Neuronal stem cell (in vitro differentiated cells): ENCODE measurements at regions not wholly inside any gene's neighbourhood (a gene's known extent, or its start where the extent isn't known, plus 50 kb on each side); places are given as distances from the start of the nearest gene placed in this dataset.

Experiments used
- DNase-seq: peaks from one replicate; pipeline ENCODE4 v3.0.0-alpha.2; 2013; ENCODE audit warnings: low spot score
- H2AFZ ChIP-seq: one replicate; pipeline ENCODE4 v1.6.1; 2013; ENCODE audit warnings: mild to moderate bottlenecking, low read length, inconsistent platforms
- H2AK5ac ChIP-seq: 2 replicates; pipeline ENCODE4 v1.6.1; 2013; ENCODE audit warnings: low read depth, mild to moderate bottlenecking, inconsistent platforms, low read length, moderate library complexity, mixed read lengths
- H2BK120ac ChIP-seq: 2 replicates; pipeline ENCODE4 v1.6.1; 2013; ENCODE audit warnings: low read depth, mild to moderate bottlenecking, inconsistent platforms, low read length, moderate library complexity, mixed read lengths
- H2BK12ac ChIP-seq: one replicate; pipeline ENCODE4 v1.6.1; 2013; ENCODE audit warnings: low read length, inconsistent platforms
- H2BK15ac ChIP-seq: 2 replicates; pipeline ENCODE4 v1.6.1; 2013; ENCODE audit warnings: mild to moderate bottlenecking, low read length, inconsistent platforms, mixed read lengths
- H2BK5ac ChIP-seq: one replicate; pipeline ENCODE4 v1.6.1; 2013; ENCODE audit warnings: inconsistent platforms, mild to moderate bottlenecking, low read length, moderate library complexity
- H3K14ac ChIP-seq: one replicate; pipeline ENCODE4 v1.6.1; 2013; ENCODE audit warnings: low read length, inconsistent platforms
- H3K18ac ChIP-seq: 2 replicates; pipeline ENCODE4 v1.6.1; 2013; ENCODE audit warnings: low read length, inconsistent platforms
- H3K23ac ChIP-seq: 2 replicates; pipeline ENCODE4 v1.6.1; 2013; ENCODE audit warnings: low read depth, mild to moderate bottlenecking, mixed read lengths, low read length, inconsistent platforms; ENCODE audit not compliant: poor library complexity
- H3K27ac ChIP-seq: replicated peaks from 3 replicates; pipeline ENCODE4 v1.5.1; 2013; ENCODE audit warnings: low read length, inconsistent platforms
- H3K27me3 ChIP-seq, 3 experiments: 2 replicates each; pipeline ENCODE4 v1.6.1; 2013; ENCODE audit warnings: low read length in 3 of 3, mild to moderate bottlenecking in 2 of 3, inconsistent platforms in 1 of 3, low read depth in 1 of 3, mixed read lengths in 1 of 3, moderate library complexity in 1 of 3; ENCODE audit not compliant: control insufficient read depth in 3 of 3, insufficient read depth in 3 of 3
- H3K36me3 ChIP-seq, 2 donors: replicated peaks in 1 of 2; 2 replicates each; pipeline ENCODE4 v1.6.1; 2013; ENCODE audit warnings: low read length in 2 of 2; ENCODE audit not compliant: control insufficient read depth in 2 of 2, insufficient read depth in 2 of 2
- H3K4ac ChIP-seq: 2 replicates; pipeline ENCODE4 v1.6.1; 2013; ENCODE audit warnings: inconsistent platforms, mild to moderate bottlenecking, low read length, moderate library complexity
- H3K4me1 ChIP-seq, 2 donors: 1 replicate in 1 of 2; 2 replicates in 1 of 2; pipeline ENCODE4 v1.6.1; 2013; ENCODE audit warnings: low read length in 2 of 2, low read depth in 1 of 2; ENCODE audit not compliant: control insufficient read depth in 2 of 2, insufficient read depth in 1 of 2
- H3K4me2 ChIP-seq: one replicate; pipeline ENCODE4 v1.6.1; 2013; ENCODE audit warnings: mild to moderate bottlenecking, low read length, inconsistent platforms; ENCODE audit not compliant: insufficient read depth, poor library complexity, severe bottlenecking
- H3K4me3 ChIP-seq, 2 donors: 2 replicates each; pipeline ENCODE4 v1.5.1; 2013; ENCODE audit warnings: low read length in 2 of 2, mild to moderate bottlenecking in 2 of 2, inconsistent platforms in 1 of 2, moderate library complexity in 1 of 2
- H3K79me1 ChIP-seq: one replicate; pipeline ENCODE4 v1.6.1; 2013; ENCODE audit warnings: low read depth, mild to moderate bottlenecking, inconsistent platforms, low read length, moderate library complexity
- H3K9ac ChIP-seq: one replicate; pipeline ENCODE4 v1.6.1; 2013; ENCODE audit warnings: mild to moderate bottlenecking, low read depth, low read length, inconsistent platforms; ENCODE audit not compliant: poor library complexity
- H3K9me3 ChIP-seq, 2 donors: replicated peaks in 1 of 2; 2 replicates each; pipeline versions ENCODE3 to v1.6.1; 2013; ENCODE audit warnings: low read length in 2 of 2, mild to moderate bottlenecking in 2 of 2, inconsistent platforms in 1 of 2, low read depth in 1 of 2, mixed read lengths in 1 of 2, moderate library complexity in 1 of 2; ENCODE audit not compliant: control insufficient read depth in 2 of 2, insufficient read depth in 1 of 2
- H4K8ac ChIP-seq: one replicate; pipeline ENCODE4 v1.6.1; 2013; ENCODE audit warnings: low read depth, mild to moderate bottlenecking, inconsistent platforms, low read length, moderate library complexity
- H4K91ac ChIP-seq: one replicate; pipeline ENCODE4 v1.6.1; 2013; ENCODE audit warnings: low read length, low read depth, mild to moderate bottlenecking, inconsistent platforms; ENCODE audit not compliant: poor library complexity
- WGBS, 2 donors: extraction: QIAGEN DNeasy Blood & Tissue Kit; methylation state at CpG; one replicate each; pipeline ENCODE4 v1.1.7; 2013; ENCODE audit warnings: missing lambda C conversion rate in 2 of 2, mixed read lengths in 1 of 2; ENCODE audit not compliant: insufficient read length in 2 of 2, insufficient replicate concordance in 1 of 2; ENCODE audit errors: extremely low coverage in 2 of 2; 5-methylcytosine and 5-hydroxymethylcytosine counted together

GRCh38 chr1:81596341-81596740 is 204.4 kb upstream of the ADGRL2 start:
- Histone ChIP-seq H4K91ac (no peak overlapping the region), H4K8ac (no peak overlapping the region), H2BK15ac (no peak overlapping the region), H3K27ac (no peak overlapping the region), H3K4me2 (no peak overlapping the region), H2BK120ac (no peak overlapping the region), H3K4ac (no peak overlapping the region), H3K9ac (no peak overlapping the region), H3K23ac (no peak overlapping the region), H3K36me3 (no peaks in the 10 kb centered on the region), H3K4me3 (no peak overlapping the region), H2BK12ac (no peak overlapping the region), H2BK5ac (no peak overlapping the region), H3K14ac (no peak overlapping the region), H3K18ac (no peak overlapping the region), H3K4me1 (peaks cover 0 to 5% of the 10 kb centered on the region in 2 donors), H3K9me3 (peaks cover 0 to 10% of the 10 kb centered on the region in 2 donors), H2AFZ (no peak overlapping the region), H2AK5ac (no peak overlapping the region), H3K27me3 (no peaks in the 10 kb centered on the region), H3K79me1 (no peaks in the 10 kb centered on the region)
- DNase-seq = no peak
- WGBS, 2 donors = no CpG with 5 or more reads among the region's 14 CpGs

DNA sequence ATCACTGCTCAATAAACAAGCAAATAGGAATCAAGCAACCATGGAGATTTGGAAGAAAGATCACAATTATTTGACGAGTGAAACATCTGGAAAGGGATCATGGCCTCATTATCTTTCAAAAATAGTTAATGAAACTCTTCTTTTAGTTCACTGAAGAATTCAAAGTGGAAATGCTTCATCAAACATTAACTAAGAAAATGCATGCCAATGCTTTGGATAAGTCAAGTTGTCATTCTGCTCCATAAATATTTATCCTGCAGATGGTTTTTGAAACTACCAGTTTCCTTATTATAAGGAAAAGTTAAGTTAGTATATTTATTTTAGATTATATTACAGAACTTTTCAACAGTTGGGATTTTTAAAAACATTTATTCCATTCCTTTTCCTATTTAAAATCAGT is 206.5 kb upstream of the ADGRL2 start:
- H3K14ac ChIP-seq = no peak overlapping the region
- no peak overlapping the region for H3K27ac ChIP-seq
- H3K36me3 ChIP-seq = no peaks in the 10 kb centered on the region
- peaks cover 0 to 15% of the 10 kb centered on the region in 2 donors for H3K9me3 ChIP-seq
- no peak overlapping the region for H2AK5ac ChIP-seq
- H3K23ac ChIP-seq = no peak overlapping the region
- H3K18ac ChIP-seq = no peak overlapping the region
- no peak overlapping the region for H2AFZ ChIP-seq
- H3K9ac ChIP-seq = no peak overlapping the region
- H4K8ac ChIP-seq = no peak overlapping the region
- H2BK15ac ChIP-seq = no peak overlapping the region
- no peak overlapping the region for H3K4me3 ChIP-seq
- H2BK5ac ChIP-seq = no peak overlapping the region
- no peak overlapping the region for H3K4ac ChIP-seq
- DNase-seq = no peak
- no peak overlapping the region for H4K91ac ChIP-seq
- no peaks in the 10 kb centered on the region for H3K27me3 ChIP-seq
- WGBS, 2 donors = no CpG with 5 or more reads among the region's 1 CpG
- H3K4me2 ChIP-seq = no peak overlapping the region
- peaks cover 0 to 5% of the 10 kb centered on the region in 2 donors for H3K4me1 ChIP-seq
- no peak overlapping the region for H2BK12ac ChIP-seq
- no peak overlapping the region for H2BK120ac ChIP-seq
- no peaks in the 10 kb centered on the region for H3K79me1 ChIP-seq

GRCh38 chr1:81592233-81592632 is 208.5 kb upstream of the ADGRL2 start:
- H3K27me3 ChIP-seq = no peaks in the 10 kb centered on the region
- WGBS, 2 donors = no CpG with 5 or more reads among the region's 2 CpGs

GRCh38 chr1:81590171-81590570 is 210.6 kb upstream of the ADGRL2 start:
- Histone ChIP-seq H2BK120ac (no peak overlapping the region), H3K4ac (no peak overlapping the region), H3K9ac (no peak overlapping the region), H3K4me3 (no peak overlapping the region), H3K4me1 (peaks cover 0 to 11% of the 10 kb centered on the region in 2 donors), H3K9me3 (peaks cover 0 to 16% of the 10 kb centered on the region in 2 donors), H3K18ac (no peak overlapping the region), H2AK5ac (no peak overlapping the region), H3K27ac (no peak overlapping the region), H4K91ac (no peak overlapping the region), H4K8ac (no peak overlapping the region), H2BK15ac (no peak overlapping the region), H2BK5ac (no peak overlapping the region), H3K36me3 (no peaks in the 10 kb centered on the region), H3K23ac (no peak overlapping the region), H2AFZ (no peak overlapping the region), H3K79me1 (no peaks in the 10 kb centered on the region), H3K27me3 (no peaks in the 10 kb centered on the region), H3K14ac (no peak overlapping the region), H2BK12ac (no peak overlapping the region), H3K4me2 (no peak overlapping the region)
- DNase-seq = no peak
- WGBS, 2 donors = no CpG with 5 or more reads among the region's 5 CpGs

More at GRCh38 chr1:81592233-81592632, 208.5 kb upstream of the ADGRL2 start:
- Histone ChIP-seq H3K4me2 (no peak overlapping the region), H3K9ac (no peak overlapping the region), H4K91ac (no peak overlapping the region), H2BK15ac (no peak overlapping the region), H2AFZ (no peak overlapping the region), H3K79me1 (no peaks in the 10 kb centered on the region), H3K4me1 (no peaks in the 10 kb centered on the region), H2AK5ac (no peak overlapping the region), H2BK5ac (no peak overlapping the region), H3K36me3 (no peaks in the 10 kb centered on the region), H4K8ac (no peak overlapping the region), H3K18ac (no peak overlapping the region), H3K9me3 (peaks cover 0 to 21% of the 10 kb centered on the region in 2 donors), H3K4ac (no peak overlapping the region), H3K14ac (no peak overlapping the region), H3K23ac (no peak overlapping the region), H2BK120ac (no peak overlapping the region), H2BK12ac (no peak overlapping the region), H3K4me3 (no peak overlapping the region), H3K27ac (no peak overlapping the region)
- DNase-seq = no peak
